ENCODE measurements at regions not wholly inside any gene's neighbourhood (a gene's known extent, or its start where the extent isn't known, plus 50 kb on each side); places are given as distances from the start of the nearest gene placed in this dataset.

- WGBS, 2 donors: 89 to 93% methylated on average over 3 of the region's 3 CpGs
These were observed 67.0 kb upstream of the FOXC1 start for GRCh38 chr6:1542764-1543163.

GRCh38 chr6:1544000-1544399 is 65.7 kb upstream of the FOXC1 start:
- H3K27me3 ChIP-seq: no peaks in the 10 kb centered on the region
- no peak for DNase-seq
- 92 to 93% methylated on average over 3 of the region's 3 CpGs for WGBS, 2 donors
- no peak overlapping the region for H3K4me3 ChIP-seq
- no peaks in the 10 kb centered on the region for H3K4me1 ChIP-seq
- H3K36me3 ChIP-seq: no peaks in the 10 kb centered on the region
- TF ChIP-seq CTCF (IDR thresholded peaks at IDR 0.05) (no peak), POLR2AphosphoS5 (IDR thresholded peaks at IDR 0.05) (no peak), POLR2A (IDR thresholded peaks at IDR 0.05) (no peak), EP300 (IDR thresholded peaks at IDR 0.05) (no peak)
- H3K9me3 ChIP-seq: no peaks in the 10 kb centered on the region
- H3K27ac ChIP-seq: no peak overlapping the region
- intact Hi-C loops (cut with DNase I): no loop called here

More at GRCh38 chr6:1542764-1543163, 67.0 kb upstream of the FOXC1 start:
- Histone ChIP-seq H3K36me3 (no peaks in the 10 kb centered on the region), H3K4me1 (no peaks in the 10 kb centered on the region), H3K9me3 (no peaks in the 10 kb centered on the region), H3K27me3 (no peaks in the 10 kb centered on the region), H3K27ac (no peak overlapping the region), H3K4me3 (no peak overlapping the region)
- intact Hi-C loops (cut with DNase I): no loop called here
- TF ChIP-seq EP300 (IDR thresholded peaks at IDR 0.05) (no peak), POLR2AphosphoS5 (IDR thresholded peaks at IDR 0.05) (no peak), POLR2A (IDR thresholded peaks at IDR 0.05) (no peak), CTCF (IDR thresholded peaks at IDR 0.05) (no peak)
- DNase-seq: no peak

- intact Hi-C loops (cut with DNase I): no loop called here
- no peaks in the 10 kb centered on the region for H3K36me3 ChIP-seq
- no peak overlapping the region for H3K4me3 ChIP-seq
- DNase-seq: no peak
- TF ChIP-seq POLR2AphosphoS5 (IDR thresholded peaks at IDR 0.05): no peak
- TF ChIP-seq CTCF (IDR thresholded peaks at IDR 0.05): no peak
- no peak for TF ChIP-seq POLR2A (IDR thresholded peaks at IDR 0.05)
- TF ChIP-seq EP300 (IDR thresholded peaks at IDR 0.05): no peak
- H3K9me3 ChIP-seq: no peaks in the 10 kb centered on the region
- H3K4me1 ChIP-seq: no peaks in the 10 kb centered on the region
- 73 to 74% methylated on average over 2 of the region's 2 CpGs for WGBS, 2 donors
- H3K27ac ChIP-seq: no peak overlapping the region
- no peaks in the 10 kb centered on the region for H3K27me3 ChIP-seq
These were observed 65.1 kb upstream of the FOXC1 start for GRCh38 chr6:1544603-1545002.

- intact Hi-C loops (cut with DNase I): no loop called here
- Histone ChIP-seq H3K36me3 (no peaks in the 10 kb centered on the region), H3K9me3 (no peaks in the 10 kb centered on the region), H3K4me3 (no peak overlapping the region), H3K27me3 (no peaks in the 10 kb centered on the region), H3K27ac (no peak overlapping the region), H3K4me1 (no peaks in the 10 kb centered on the region)
- DNase-seq: no peak
- TF ChIP-seq EP300 (IDR thresholded peaks at IDR 0.05): no peak
- no peak for TF ChIP-seq CTCF (IDR thresholded peaks at IDR 0.05)
- no peak for TF ChIP-seq POLR2AphosphoS5 (IDR thresholded peaks at IDR 0.05)
- no peak for TF ChIP-seq POLR2A (IDR thresholded peaks at IDR 0.05)
- 96 to 97% methylated on average over 12 of the region's 12 CpGs for WGBS, 2 donors
These were observed 64.1 kb upstream of the FOXC1 start for GRCh38 chr6:1545654-1546053.

- Histone ChIP-seq H3K4me3 (no peak overlapping the region), H3K27ac (no peak overlapping the region), H3K9me3 (no peaks in the 10 kb centered on the region), H3K36me3 (no peaks in the 10 kb centered on the region), H3K4me1 (no peaks in the 10 kb centered on the region), H3K27me3 (no peaks in the 10 kb centered on the region)
- 85 to 88% methylated on average over 8 of the region's 8 CpGs for WGBS, 2 donors
- no peak for TF ChIP-seq POLR2AphosphoS5 (IDR thresholded peaks at IDR 0.05)
- no peak for TF ChIP-seq POLR2A (IDR thresholded peaks at IDR 0.05)
- TF ChIP-seq EP300 (IDR thresholded peaks at IDR 0.05): no peak
- no peak for TF ChIP-seq CTCF (IDR thresholded peaks at IDR 0.05)
- intact Hi-C loops (cut with DNase I): no loop called here
- no peak for DNase-seq
These were observed 61.9 kb upstream of the FOXC1 start for GRCh38 chr6:1547785-1548184.
